NCI-H526 treated with DMSO at 0.1 percent for 48 hours (cell line): ENCODE measurements at regions not wholly inside any gene's neighbourhood (a gene's known extent, or its start where the extent isn't known, plus 50 kb on each side); places are given as distances from the start of the nearest gene placed in this dataset.
A peak's percentile ranks its signal among the peaks of the same experiment; 100 is the strongest.

ENCODE experiments used
- DNase-seq: peaks from one replicate; lab custom pipeline; 2025; lab: John Stamatoyannopoulos, UW

DNA sequence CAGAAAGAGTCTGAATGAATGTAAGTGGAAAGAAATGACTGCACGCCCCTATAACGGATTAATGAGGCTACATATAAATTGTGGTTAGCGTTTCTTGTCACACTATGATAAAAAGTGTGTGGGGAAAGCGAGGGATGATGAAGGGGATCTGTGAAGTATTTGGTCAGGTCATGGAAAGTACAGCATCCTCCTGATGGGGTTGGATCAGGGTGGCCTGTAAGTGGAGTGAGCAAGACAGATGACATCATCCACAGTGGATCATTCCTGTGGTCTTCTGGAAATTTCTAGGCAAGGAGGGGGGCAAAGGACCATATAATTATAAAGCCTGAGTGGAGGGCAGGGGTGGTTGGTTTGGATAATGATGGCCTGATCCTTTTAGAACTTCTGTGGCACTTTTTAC, 606.0 kb downstream of the INHBA start:
- DNase-seq = no peak

DNA sequence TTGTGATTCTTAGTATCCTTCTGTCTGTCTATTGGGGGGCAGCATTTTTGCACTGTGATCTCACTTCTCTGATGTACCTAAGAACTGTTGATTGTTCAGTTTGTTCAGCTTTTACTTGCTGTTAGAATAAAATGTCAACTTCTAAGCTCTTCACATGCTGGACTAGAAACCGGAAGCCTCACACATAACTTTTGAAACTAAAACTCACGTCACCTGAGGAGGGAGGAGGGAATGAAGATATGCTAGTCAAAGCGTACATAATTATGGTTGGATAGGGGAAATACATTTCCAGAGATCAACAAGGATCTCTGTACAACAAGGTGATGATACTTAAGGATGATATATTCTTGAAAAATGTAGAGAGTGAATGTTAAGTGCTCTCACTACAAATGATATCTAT, 609.7 kb downstream of the INHBA start:
- no peak for DNase-seq

DNA sequence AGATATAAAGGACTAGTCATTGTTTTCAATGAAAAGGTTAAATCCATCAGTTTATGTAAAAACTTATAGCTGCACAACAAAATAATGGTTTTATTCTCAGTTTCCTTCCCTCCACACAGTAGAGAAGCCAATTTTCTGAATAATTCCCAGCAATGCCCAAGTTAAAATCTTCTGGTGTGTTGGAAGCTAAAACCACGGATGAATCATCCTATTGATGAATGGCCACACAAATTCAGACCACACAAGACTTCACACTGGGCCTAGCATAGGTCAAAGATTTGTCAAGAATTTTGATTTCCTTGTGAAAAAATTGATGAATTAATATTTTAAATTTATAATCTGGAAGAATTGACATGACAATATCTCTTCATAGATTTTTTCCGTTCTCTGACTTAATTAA, 617.6 kb downstream of the INHBA start:
- DNase-seq = no peak

DNA sequence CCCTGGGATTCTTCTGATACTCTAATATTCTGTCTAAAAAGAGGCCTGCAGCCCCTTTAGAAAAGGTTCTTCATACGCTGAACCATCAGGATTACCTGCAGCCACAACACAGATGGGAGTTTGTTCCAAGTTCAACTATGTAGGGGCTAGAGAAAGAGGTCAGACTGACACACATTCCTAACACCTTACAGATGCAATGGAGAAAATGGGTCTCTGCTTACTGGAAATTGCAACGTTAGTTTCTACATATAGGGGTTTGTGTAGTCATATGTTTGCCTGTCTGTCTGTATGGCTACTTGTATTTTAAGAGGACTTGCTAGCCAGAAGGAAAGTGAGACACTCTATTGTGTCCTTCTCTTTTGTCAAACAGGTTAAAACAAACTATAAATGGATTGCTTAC, 618.5 kb downstream of the INHBA start:
- DNase-seq = no peak

DNA sequence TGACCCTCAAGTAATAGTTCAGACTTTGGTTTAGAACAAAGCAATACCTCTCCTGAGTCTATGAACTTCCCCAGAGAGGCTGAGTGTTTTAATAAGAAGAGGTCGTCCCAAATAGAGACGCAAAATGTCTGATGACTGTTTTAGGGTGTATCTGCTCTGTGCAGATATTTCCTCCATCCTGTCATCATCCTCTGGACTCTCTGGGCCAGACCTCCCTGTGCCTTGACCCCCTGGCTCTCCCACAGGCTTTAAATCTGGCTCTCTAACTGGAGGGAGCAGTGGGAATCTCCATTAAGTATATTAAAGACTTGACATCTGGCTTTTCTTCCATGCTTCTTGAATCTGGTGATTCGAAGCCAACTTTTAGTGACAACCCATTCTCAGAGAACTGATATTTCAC, 633.3 kb downstream of the INHBA start:
- DNase-seq = no peak

DNA sequence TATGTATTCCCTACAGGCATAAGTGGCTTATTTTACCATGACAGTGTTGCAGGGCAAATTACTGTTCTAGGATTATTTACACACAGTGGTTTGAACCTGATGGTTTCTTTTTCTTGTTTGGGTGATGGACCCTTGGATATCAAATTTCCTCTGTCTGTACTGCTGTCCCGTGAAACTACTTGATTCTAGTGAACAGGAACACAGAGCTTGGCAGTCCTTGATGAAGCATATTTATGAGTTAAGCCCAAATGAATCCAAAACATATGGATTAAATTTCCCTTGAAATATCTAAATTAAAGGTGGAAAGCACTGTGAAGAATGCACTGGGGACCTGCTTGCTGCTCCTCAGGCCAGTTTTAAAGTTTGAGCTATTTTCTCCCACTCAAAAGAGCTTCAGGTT, 635.3 kb downstream of the INHBA start:
- DNase-seq = no peak

DNA sequence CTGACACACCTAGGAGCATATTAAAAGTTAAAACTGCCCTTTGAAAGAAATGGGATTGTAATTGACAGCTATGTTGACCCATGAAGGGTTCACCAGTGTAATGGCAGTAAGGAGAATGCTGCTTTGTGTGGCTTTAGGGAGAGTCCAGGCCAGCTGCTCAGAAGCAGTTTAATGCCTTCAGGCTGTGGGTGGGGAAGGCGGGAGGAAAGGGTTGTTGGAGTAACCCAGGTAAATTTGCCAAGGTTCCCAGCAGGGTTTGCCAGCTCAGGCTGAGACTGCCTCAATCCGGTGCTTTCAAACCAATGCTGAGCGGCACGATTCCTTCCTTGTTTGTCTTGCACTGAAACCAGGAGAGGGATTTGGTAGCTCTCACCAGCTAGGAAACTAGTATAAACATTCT, 637.2 kb downstream of the INHBA start:
- no peak for DNase-seq

DNA sequence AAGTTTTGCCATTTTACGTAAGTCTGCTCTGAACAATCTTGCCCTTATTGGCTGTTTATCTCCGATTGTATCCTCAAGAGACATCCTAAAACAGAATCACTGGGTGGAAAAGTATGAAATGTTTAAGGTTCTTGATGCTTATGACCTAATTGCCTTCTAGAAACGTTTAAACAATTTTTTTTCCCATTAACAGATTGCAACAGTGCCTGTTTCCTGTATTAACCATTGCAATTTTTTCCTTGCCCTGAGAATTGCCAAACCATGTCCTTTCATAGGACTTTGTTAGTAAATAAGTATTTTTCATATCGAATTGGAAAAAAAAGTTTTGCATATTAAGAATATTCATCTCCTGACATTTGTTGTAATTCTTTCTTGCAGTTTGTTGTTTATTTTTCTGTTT, 639.8 kb downstream of the INHBA start:
- DNase-seq = no peak

DNA sequence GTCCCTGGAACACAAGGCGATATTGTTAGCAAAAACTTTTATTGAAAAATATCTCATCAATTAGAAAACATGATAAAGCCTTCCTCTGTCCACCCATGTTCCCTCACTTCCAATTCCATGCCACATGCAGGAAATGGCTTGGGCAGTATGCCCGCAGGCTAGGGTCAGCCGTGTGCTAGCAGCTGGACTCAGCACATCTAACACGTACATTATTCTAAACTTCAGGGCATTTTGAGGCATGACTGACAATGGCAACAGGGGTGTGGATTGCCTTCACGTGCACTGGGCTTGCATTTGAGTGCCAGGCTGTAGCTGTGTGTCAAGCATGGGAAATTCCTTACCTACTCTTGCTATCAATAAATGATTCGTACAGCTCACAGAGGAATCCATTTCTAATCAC, 642.1 kb downstream of the INHBA start:
- DNase-seq = no peak

DNA sequence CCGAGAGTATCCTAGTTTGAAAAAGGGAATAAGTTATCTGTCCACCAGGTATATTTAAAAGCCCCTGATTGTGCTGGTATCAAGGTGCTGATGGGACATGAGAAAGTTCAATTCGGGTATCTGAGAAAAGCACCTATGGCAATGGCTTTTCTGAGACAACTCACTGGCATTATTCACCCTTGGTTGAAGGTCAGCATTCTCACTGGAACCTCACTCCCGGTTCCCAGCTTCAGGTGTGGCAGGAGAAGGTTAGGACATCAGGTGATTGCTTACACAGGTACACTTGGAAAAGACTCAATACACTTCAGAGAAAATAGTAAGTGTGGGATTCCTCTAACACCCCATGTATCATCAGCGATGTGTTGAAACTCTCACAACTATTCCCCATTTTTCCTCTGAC, 643.1 kb downstream of the INHBA start:
- DNase-seq = no peak

DNA sequence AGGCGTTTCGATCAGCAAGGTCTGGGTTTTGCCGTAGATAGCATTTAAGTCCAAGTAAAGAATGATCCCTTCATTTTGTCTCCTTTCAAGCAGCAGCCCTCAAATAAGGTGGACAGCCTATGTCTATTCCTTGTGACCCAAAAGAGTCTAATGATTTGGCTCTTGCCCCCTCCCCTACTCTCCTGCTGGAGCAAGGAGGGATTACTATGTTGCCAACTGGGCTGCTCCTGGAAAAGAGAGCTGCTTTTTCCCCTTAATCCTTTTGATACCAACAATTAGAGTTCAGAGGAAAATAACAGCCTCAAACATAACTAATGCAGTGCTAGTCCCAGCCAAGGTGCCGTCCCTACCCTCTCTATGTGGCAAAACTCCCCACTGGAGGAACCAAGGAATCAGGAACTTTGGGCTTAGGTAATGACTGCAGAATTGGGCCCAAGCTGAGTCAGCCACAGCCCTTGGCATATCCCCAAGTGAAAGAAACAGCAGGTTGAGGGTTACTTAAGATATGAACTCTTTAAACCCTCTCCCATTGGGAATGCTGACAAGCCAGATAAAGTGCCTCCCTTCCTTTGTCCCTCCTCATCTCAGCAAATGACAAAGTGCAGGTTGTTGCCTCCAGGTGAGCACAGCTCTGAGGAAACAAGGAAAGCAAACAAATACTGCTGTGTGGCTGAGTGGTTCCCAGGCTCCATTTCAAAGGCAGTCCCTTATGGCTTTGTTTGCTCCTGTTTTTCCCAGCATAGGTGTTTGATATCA, 643.7 kb downstream of the INHBA start:
- DNase-seq = no peak

DNA sequence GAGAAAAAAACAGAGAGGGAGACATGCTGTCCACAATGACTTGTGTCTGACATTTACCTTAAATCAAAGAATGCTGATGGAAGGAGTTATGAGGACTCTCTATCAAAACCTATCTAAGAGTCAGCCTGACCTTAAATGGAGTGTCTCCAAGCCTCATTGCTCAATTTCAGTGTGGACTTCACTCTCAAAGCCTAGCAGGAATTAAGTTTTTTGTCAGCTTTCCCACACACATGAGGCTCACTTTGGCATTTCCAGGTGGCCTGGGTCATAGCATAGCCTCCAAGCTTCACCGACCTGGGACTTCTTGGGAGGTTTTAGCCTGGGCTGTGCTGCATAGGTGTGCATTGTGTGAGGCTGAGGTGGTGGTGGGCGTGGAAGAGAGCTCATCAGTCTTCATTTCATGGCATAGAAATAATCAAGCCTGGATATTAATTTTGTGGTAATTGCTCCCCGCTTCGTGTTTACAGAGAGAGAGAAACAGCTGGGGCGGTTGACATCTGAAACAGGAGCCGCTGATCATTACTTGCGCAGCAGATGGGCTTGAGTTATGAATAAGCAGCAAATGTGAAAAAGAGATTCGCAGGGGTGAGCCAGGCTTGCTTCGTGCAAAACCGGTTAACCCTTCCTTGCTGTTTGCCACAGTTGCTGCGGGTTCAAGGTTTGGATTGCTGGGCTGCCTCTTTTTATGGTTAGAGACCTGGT, 647.8 kb downstream of the INHBA start:
- no peak for DNase-seq

DNA sequence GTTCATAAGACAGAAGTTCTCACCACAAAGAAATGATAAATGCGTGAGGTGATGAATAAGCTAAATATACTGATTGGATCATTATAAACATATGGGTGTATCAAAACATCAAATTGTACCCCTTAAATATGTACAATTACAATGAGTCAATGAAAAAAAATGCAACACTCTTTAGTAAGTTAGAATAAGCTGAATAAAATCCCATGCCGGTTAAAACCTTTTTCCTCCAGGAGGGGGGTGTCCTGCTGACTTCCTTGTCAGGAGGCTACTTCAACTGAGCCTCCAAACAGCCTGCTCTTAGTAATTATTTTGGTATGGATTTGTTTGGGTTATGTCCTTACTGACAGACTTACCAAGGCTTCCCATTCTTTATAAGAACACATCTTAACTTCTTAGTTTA, 649.1 kb downstream of the INHBA start:
- no peak for DNase-seq

DNA sequence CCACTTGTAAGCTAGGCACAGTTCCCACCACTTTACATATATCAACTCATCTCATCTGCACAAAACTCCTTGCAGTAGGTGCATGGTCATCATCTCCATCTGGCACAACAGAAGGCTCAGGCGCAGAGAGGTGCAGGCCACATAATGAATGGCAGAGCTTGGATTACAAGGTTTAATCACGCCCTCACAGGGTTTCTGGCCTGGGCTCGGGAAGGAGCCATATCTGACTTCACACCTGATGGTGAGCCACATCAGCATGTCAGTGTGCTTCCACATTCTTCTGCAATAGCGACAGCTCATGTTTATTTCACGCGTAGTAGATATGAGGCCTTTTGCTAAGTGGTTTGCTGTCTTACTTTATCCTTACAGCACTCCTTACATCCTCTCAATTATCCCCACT, 650.2 kb downstream of the INHBA start:
- no peak for DNase-seq

DNA sequence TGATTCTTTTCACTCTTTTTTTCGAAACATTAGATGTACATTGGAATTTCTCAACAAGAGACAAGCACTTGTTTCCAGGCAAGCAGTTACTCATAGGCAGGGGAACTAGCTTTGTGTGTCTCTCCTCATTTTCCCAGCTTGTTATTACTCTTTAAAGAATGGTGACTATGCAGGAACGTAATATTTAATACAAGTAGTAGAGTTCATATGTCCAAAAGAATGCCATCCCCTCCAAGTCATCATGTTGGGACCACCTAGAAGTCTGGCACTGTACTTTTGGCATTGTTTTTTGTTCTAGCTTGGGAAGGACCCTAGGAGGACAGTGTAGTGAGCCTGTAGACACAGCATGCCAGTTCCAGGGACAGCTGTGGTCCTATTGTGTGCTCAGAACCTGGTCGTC, 650.7 kb downstream of the INHBA start:
- DNase-seq = no peak

DNA sequence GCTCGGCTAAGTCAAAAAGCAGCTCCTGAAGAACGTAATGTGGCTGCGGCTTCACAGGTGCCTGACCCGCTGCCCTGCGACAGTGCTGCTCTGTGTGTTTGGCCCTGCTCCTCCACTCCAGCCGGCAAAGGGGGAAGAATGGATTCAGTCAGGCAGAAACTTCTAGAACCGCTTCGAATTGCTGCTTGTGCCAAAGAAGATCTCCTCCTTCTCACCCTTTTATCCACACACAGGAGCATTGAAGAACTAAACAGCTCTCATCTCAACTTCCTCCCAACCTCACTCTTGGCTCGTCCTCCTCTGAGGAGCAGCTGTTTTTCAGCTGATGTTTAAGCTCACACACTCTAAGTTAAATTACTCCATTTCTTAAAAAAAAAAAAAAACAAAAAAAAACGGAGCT, 651.4 kb downstream of the INHBA start:
- DNase-seq = no peak

DNA sequence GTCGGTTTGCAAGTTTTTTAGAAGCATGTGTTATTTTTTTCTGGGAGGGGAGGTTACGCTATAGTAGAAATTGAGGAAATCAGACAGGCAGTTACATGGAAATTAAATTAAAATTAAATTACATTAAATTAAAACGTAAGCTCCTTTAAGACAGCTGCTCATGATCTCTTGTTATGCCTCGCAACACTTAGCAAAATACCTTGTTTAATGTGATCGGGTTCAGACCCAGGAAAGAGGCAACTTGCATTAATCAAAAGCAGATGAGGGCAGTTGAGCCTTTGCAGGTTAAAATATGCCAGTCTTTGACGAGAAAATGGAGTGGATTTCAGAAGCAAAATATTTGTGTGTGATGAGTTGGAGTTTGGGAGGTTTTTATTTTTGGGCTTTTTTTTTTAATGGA, 651.8 kb downstream of the INHBA start:
- no peak for DNase-seq

DNA sequence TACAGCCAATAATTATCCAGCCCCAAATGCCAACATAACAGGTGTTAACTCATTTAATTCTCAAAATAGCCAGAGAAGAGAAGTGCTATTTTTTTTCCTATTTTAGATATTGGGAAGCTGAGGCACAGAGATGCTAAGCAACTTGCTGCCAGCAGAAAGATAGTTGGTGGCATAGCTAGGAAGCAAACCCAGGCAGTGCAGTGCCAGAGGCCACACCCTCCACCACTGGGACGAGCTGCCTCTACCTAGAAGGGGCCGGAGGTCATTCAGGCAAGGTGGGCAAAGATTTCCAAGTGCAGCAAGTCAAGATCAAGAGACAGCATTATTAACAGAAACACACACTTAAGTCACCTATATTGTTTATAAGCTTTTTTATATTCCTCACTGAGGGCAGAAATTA, 654.1 kb downstream of the INHBA start:
- no peak for DNase-seq

DNA sequence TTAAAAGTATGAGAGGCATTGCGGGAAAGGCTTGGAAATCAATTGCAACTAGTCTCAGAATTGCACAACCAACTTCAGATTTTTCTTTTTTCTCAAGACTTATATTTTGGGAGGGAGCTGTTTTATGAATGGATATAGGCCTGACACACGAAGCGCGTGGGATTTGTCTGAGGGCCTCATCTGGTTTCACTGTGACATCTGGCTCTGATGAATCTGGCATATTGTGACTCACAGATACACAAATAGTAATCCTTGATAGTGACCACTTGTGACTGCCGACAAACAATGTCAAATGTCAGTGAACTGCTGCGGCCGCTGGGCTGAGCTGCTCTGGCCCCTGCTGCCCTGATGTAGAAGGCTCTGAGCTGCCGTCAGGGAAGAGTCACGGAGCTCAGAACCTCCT, 655.1 kb downstream of the INHBA start:
- DNase-seq = no peak

DNA sequence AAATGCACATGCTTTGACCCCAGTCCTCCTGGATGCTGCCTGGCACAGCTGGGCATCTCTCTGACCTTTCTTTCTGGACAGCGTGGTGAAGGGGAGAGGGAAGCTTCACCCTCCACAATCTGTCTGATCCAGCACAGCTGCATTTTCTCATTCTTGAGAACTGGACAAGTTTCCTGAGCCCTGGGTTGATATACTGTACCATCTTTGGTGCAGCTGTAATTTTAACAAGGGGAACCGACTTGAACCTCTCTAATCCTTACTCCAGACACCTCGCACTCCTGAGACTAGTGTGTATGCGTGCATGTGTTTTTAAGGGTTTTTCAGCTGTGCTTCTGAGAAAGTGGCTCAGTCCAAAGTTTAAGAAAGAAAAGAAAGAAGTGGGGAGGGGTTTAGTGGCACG, 655.7 kb downstream of the INHBA start:
- no peak for DNase-seq

DNA sequence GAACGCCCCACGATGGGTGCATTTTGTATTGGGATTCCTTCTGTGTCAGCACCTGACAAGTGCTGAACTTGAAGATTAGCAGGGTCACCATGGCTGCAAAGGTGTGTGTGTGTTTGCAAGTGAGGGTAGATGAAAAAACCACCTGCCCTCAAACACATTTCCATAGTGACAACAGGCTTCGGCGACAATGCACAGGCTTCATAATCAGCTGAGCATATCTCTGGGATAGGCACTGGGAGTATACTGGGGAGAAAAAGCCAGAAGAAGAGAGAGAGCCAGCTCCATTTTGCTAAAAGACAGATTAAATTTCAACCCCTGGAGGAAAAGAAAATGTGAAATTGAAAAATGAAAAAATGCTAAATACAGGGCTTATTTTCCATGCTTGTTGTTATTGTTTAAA, 656.1 kb downstream of the INHBA start:
- DNase-seq = no peak

DNA sequence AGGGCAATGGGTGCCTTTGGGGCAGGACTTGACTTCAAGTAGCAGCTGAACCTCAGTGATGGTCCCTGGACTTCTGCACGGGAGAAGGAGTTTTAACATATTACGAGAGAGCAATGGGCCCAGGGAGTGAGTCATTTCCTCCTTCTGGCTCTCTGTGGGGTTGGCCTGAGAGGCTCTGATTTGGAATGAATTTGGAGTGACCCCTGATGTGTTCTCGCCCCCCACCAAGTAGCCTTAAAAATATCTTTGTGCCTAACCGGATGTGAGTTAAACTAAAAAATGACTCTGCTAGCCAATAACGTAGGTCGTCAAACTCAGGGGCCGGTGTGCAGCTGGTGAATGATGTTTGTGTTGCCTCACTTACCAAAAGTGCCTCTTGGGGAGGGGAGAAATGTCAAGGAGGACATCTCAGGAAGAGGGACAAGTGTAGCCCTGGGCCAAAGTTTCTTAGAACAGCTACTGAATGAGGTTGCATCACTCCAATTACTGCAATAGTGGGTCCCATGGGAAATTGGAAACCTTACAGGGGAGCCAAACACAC, 656.6 kb downstream of the INHBA start:
- DNase-seq = no peak

DNA sequence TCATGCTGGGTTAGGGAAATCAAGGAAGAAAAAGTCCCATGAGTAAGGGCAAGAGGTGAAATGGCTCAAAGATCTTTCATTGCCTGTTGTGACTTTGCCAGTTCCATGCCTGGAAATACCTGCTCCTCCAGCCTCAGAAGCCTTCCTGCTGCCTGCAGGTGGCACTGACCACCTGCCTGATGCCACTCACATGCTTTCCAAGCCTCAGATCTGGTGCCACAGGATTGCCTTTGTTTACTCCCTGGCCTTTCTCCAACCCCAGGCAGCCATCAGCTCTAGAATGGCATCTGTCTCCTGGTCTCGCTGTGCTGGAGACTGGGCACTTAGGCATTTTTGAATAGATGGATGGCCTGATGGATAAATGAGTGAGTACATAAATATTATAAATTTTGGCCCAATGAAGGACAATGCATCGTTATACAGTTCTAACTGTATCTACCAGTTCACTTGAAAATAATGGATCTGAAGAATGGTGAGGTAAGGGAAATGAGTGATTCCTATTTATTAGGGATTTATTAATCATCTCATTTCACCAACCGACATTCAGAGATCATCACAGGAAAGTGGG, 657.2 kb downstream of the INHBA start:
- peak; percentile 22 for DNase-seq
